OCI-LY1 (cell line): ENCODE measurements at regions not wholly inside any gene's neighbourhood (a gene's known extent, or its start where the extent isn't known, plus 50 kb on each side); places are given as distances from the start of the nearest gene placed in this dataset.

ENCODE experiments used
- H2AFZ ChIP-seq: fragments of 200-600 bp; sonication (generic), shearing (Covaris generic); 2 replicates; pipeline ENCODE4 v1.6.0; 2014; ENCODE audit warnings: antibody characterized with exemption, mild to moderate bottlenecking, low read length
- H3F3A ChIP-seq: fragments of 200-600 bp; sonication (generic), shearing (Covaris generic); 2 replicates; pipeline ENCODE4 v1.6.0; 2014; ENCODE audit warnings: mild to moderate bottlenecking, antibody characterized with exemption, low read length, moderate library complexity; ENCODE audit not compliant: insufficient read depth
- H3K27ac ChIP-seq: fragments of 200-600 bp; sonication (generic); 2 replicates; pipeline ENCODE4 v1.5.1; 2014; ENCODE audit warnings: low read length, mixed run types, mild to moderate bottlenecking, low read depth; ENCODE audit not compliant: poor library complexity, severe bottlenecking
- H3K27me3 ChIP-seq: fragments of 200-600 bp; sonication (generic); 2 replicates; pipeline ENCODE4 v1.6.0; 2014; ENCODE audit warnings: antibody characterized with exemption, mild to moderate bottlenecking, low read length, moderate library complexity; ENCODE audit not compliant: insufficient read depth
- H3K36me3 ChIP-seq: fragments of 200-600 bp; sonication (generic); 2 replicates; pipeline ENCODE4 v1.6.1; 2014; ENCODE audit warnings: mild to moderate bottlenecking, antibody characterized with exemption, low read length, moderate library complexity, mixed read lengths; ENCODE audit not compliant: insufficient read depth
- H3K4me1 ChIP-seq: fragments of 200-600 bp; sonication (generic); 2 replicates; pipeline ENCODE4 v1.5.1; 2014; ENCODE audit warnings: mild to moderate bottlenecking, low read length, moderate library complexity; ENCODE audit not compliant: insufficient read depth, severe bottlenecking
- H3K4me2 ChIP-seq: fragments of 200-600 bp; sonication (generic), shearing (Covaris generic); 2 replicates; pipeline ENCODE4 v1.6.1; 2014; ENCODE audit warnings: low read length
- H3K4me3 ChIP-seq: fragments of 200-600 bp; sonication (generic); 2 replicates; pipeline ENCODE4 v1.5.1; 2014; ENCODE audit warnings: low read length, low read depth, mild to moderate bottlenecking, mixed read lengths; ENCODE audit not compliant: poor library complexity, severe bottlenecking
- H3K79me2 ChIP-seq: fragments of 200-600 bp; shearing (Covaris generic); 2 replicates; pipeline ENCODE4 v1.6.1; 2016; ENCODE audit warnings: mixed run types, low read length, mixed read lengths; ENCODE audit not compliant: insufficient read depth
- H3K9ac ChIP-seq: fragments of 200-600 bp; sonication (generic), shearing (Covaris generic); 2 replicates; pipeline ENCODE4 v1.6.1; 2014; ENCODE audit warnings: mild to moderate bottlenecking, low read length, mixed read lengths
- H3K9me2 ChIP-seq: fragments of 200-600 bp; sonication (generic), shearing (Covaris generic); 2 replicates; pipeline ENCODE4 v1.6.1; 2014; ENCODE audit warnings: low read depth, mild to moderate bottlenecking, low read length, mixed read lengths
- H3K9me3 ChIP-seq: fragments of 200-600 bp; shearing (Covaris generic); 2 replicates; pipeline ENCODE4 v1.6.1; 2014; ENCODE audit warnings: low read length, mixed read lengths
- H4K20me1 ChIP-seq: fragments of 200-600 bp; sonication (generic), shearing (Covaris generic); 2 replicates; pipeline ENCODE4 v1.6.0; 2016; ENCODE audit warnings: mild to moderate bottlenecking, low read length; ENCODE audit not compliant: insufficient read depth
- CTCF ChIP-seq: fragments of 200-600 bp; sonication (generic), shearing (Covaris generic); IDR thresholded peaks from 2 replicates; pipeline ENCODE4 v1.5.1; 2017; ENCODE audit warnings: mild to moderate bottlenecking, antibody characterized with exemption, low read length, moderate library complexity, mixed read lengths
- EZH2 ChIP-seq: fragments of 200-600 bp; sonication (generic), shearing (Covaris generic); IDR thresholded peaks from 2 replicates; pipeline ENCODE4 v1.8.0; 2017; ENCODE audit warnings: borderline replicate concordance, mixed run types, mild to moderate bottlenecking, antibody characterized with exemption, low read length, moderate library complexity, mixed read lengths

GRCh38 chr14:45400950-45401640, 148.1 kb upstream of the MIS18BP1 start:
- no peaks in the 10 kb centered on the region for H3K9me2 ChIP-seq
- no peaks in the 10 kb centered on the region for H3K4me1 ChIP-seq
- no peaks in the 10 kb centered on the region for H4K20me1 ChIP-seq
- no peak overlapping the region for H3K9ac ChIP-seq
- no peaks in the 10 kb centered on the region for H3K27me3 ChIP-seq
- no peaks in the 10 kb centered on the region for H3K79me2 ChIP-seq
- H3K36me3 ChIP-seq: no peaks in the 10 kb centered on the region
- no peak overlapping the region for H3K4me2 ChIP-seq
- TF ChIP-seq CTCF (no peak), EZH2 (no peak)
- no peaks in the 10 kb centered on the region for H3F3A ChIP-seq
- H3K27ac ChIP-seq: no peak overlapping the region
- H3K4me3 ChIP-seq: no peak overlapping the region
- H2AFZ ChIP-seq: no peak overlapping the region
- H3K9me3 ChIP-seq: no peaks in the 10 kb centered on the region

GRCh38 chr14:45400509-45400908, 147.5 kb upstream of the MIS18BP1 start:
- H4K20me1 ChIP-seq: no peaks in the 10 kb centered on the region
- H3K9me2 ChIP-seq: no peaks in the 10 kb centered on the region
- H3K4me1 ChIP-seq: no peaks in the 10 kb centered on the region
- no peak overlapping the region for H3K4me2 ChIP-seq
- H3K27me3 ChIP-seq: no peaks in the 10 kb centered on the region
- no peak overlapping the region for H3K4me3 ChIP-seq
- no peaks in the 10 kb centered on the region for H3K79me2 ChIP-seq
- no peak overlapping the region for H3K27ac ChIP-seq
- no peak overlapping the region for H3K9ac ChIP-seq
- H3F3A ChIP-seq: no peaks in the 10 kb centered on the region
- no peak overlapping the region for H2AFZ ChIP-seq
- no peaks in the 10 kb centered on the region for H3K9me3 ChIP-seq
- H3K36me3 ChIP-seq: no peaks in the 10 kb centered on the region
- TF ChIP-seq CTCF: no peak
- TF ChIP-seq EZH2: no peak

- TF ChIP-seq EZH2: no peak
- TF ChIP-seq CTCF: no peak
- Histone ChIP-seq H3K79me2 (no peaks in the 10 kb centered on the region), H3K27me3 (no peaks in the 10 kb centered on the region), H3K9me3 (no peaks in the 10 kb centered on the region), H3K4me2 (no peak overlapping the region), H2AFZ (no peak overlapping the region), H3K9ac (no peak overlapping the region), H3K27ac (no peak overlapping the region), H3K4me1 (no peaks in the 10 kb centered on the region), H3F3A (no peaks in the 10 kb centered on the region), H3K9me2 (no peaks in the 10 kb centered on the region), H4K20me1 (no peaks in the 10 kb centered on the region), H3K36me3 (no peaks in the 10 kb centered on the region), H3K4me3 (no peak overlapping the region)
These were observed 128.1 kb upstream of the MIS18BP1 start for GRCh38 chr14:45381091-45381490.
